HEK293 (cell line): ENCODE measurements at regions not wholly inside any gene's neighbourhood (a gene's known extent, or its start where the extent isn't known, plus 50 kb on each side); places are given as distances from the start of the nearest gene placed in this dataset.

Experiments used
- CTCF ChIA-PET: fragments of 350-600 bp; formaldehyde crosslinking; extraction: SDS; loops from one replicate; lab custom pipeline; 2021; ENCODE audit warnings: antibody characterized with exemption; lab: Yijun Ruan, JAX
- POLR2A ChIA-PET: fragments of 300-600 bp; formaldehyde crosslinking; extraction: SDS; loops from one replicate; lab custom pipeline; 2020; ENCODE audit warnings: antibody characterized with exemption, inconsistent platforms; lab: Yijun Ruan, JAX
- H3K27ac ChIP-seq: fragments of 200-500 bp; sonication (Bioruptor generic); 2 replicates; pipeline ENCODE4 v1.5.1; 2014; ENCODE audit warnings: low read depth, low read length, control low read depth, inconsistent platforms; ENCODE audit errors: extremely low read depth
- H3K36me3 ChIP-seq, 2 experiments: fragments of 200-500 bp in 1 of 2; sonication (Bioruptor generic) in 1 of 2; 1 replicate in 1 of 2; 2 replicates in 1 of 2; pipeline ENCODE4 v1.5.1; 2014 to 2017; ENCODE audit warnings: inconsistent platforms in 2 of 2, low read length in 2 of 2; ENCODE audit not compliant: control insufficient read depth in 2 of 2, insufficient read depth in 1 of 2
- H3K4me1 ChIP-seq: fragments of 200-500 bp; sonication (Bioruptor generic); 2 replicates; pipeline ENCODE4 v1.5.1; 2014; ENCODE audit warnings: mild to moderate bottlenecking, low read length, inconsistent platforms; ENCODE audit not compliant: control insufficient read depth, insufficient read depth
- H3K4me3 ChIP-seq: 2 replicates; pipeline ENCODE4 v1.5.1; 2011; ENCODE audit warnings: low read depth, mild to moderate bottlenecking, control low read depth, low read length, moderate library complexity
- H3K9me3 ChIP-seq: fragments of 200-500 bp; sonication (Bioruptor generic); 2 replicates; pipeline ENCODE4 v1.5.1; 2014; ENCODE audit warnings: low read depth, low read length, inconsistent platforms; ENCODE audit not compliant: control insufficient read depth, insufficient read depth
- BCL11B ChIP-seq: fragments of 450-650 bp; formaldehyde crosslinking; IDR thresholded peaks from 2 replicates; pipeline ENCODE4 v1.5.1; 2016; ENCODE audit warnings: low read depth, missing biosample characterization, missing genetic modification characterization
- FEZF1 ChIP-seq: fragments of 450-650 bp; formaldehyde crosslinking; IDR thresholded peaks from 2 replicates; pipeline ENCODE4 v1.5.1; 2016; ENCODE audit warnings: missing biosample characterization, missing genetic modification characterization
- IKZF3 ChIP-seq: fragments of 450-650 bp; IDR thresholded peaks from 2 replicates; pipeline ENCODE4 v1.5.0; 2018; ENCODE audit warnings: missing biosample characterization, mild to moderate bottlenecking, missing genetic modification characterization, moderate library complexity
- OSR2 ChIP-seq: fragments of 450-650 bp; formaldehyde crosslinking; IDR thresholded peaks from 2 replicates; pipeline ENCODE4 v1.5.1; 2016; ENCODE audit warnings: missing biosample characterization, missing genetic modification characterization
- PRDM6 ChIP-seq: fragments of 450-650 bp; formaldehyde crosslinking; IDR thresholded peaks from 2 replicates; pipeline ENCODE4 v1.5.1; 2017; ENCODE audit warnings: missing biosample characterization, missing genetic modification characterization
- SCRT1 ChIP-seq: fragments of 450-650 bp; formaldehyde crosslinking; IDR thresholded peaks from 2 replicates; pipeline ENCODE4 v1.5.1; 2016; ENCODE audit warnings: missing biosample characterization, missing genetic modification characterization, borderline replicate concordance
- ZBTB20 ChIP-seq: fragments of 450-650 bp; formaldehyde crosslinking; IDR thresholded peaks from 2 replicates; pipeline ENCODE4 v1.5.1; 2016; ENCODE audit warnings: missing biosample characterization, missing genetic modification characterization
- ZBTB26 ChIP-seq: fragments of 450-650 bp; formaldehyde crosslinking; optimal IDR thresholded peaks from 2 replicates; pipeline ENCODE3; 2016; ENCODE audit warnings: missing biosample characterization, mild to moderate bottlenecking, missing genetic modification characterization
- ZEB2 ChIP-seq: fragments of 450-650 bp; formaldehyde crosslinking; IDR thresholded peaks from 2 replicates; pipeline ENCODE4 v1.5.1; 2016; ENCODE audit warnings: missing biosample characterization, missing genetic modification characterization
- ZNF132 ChIP-seq: fragments of 450-650 bp; formaldehyde crosslinking; IDR thresholded peaks from 2 replicates; pipeline ENCODE4 v1.5.1; 2017; ENCODE audit warnings: missing biosample characterization, missing genetic modification characterization, borderline replicate concordance
- ZNF335 ChIP-seq: fragments of 450-650 bp; formaldehyde crosslinking; conservative IDR thresholded peaks from 2 replicates; pipeline ENCODE4 v1.5.1; 2016; ENCODE audit warnings: missing biosample characterization, missing genetic modification characterization
- ZNF449 ChIP-seq: fragments of 450-650 bp; formaldehyde crosslinking; IDR thresholded peaks from 2 replicates; pipeline ENCODE4 v1.5.1; 2017; ENCODE audit warnings: missing biosample characterization, mild to moderate bottlenecking, missing genetic modification characterization, moderate library complexity
- ZNF596 ChIP-seq: fragments of 450-650 bp; IDR thresholded peaks from 2 replicates; pipeline ENCODE4 v1.5.0; 2018; ENCODE audit warnings: missing biosample characterization, mild to moderate bottlenecking, missing genetic modification characterization, moderate library complexity
- ZNF626 ChIP-seq: fragments of 450-650 bp; sonication (Bioruptor Pico); formaldehyde crosslinking; IDR thresholded peaks from 2 replicates; pipeline ENCODE4 v1.5.1; 2018; ENCODE audit warnings: missing biosample characterization, missing genetic modification characterization, inconsistent platforms
- ZNF654 ChIP-seq: fragments of 450-650 bp; formaldehyde crosslinking; IDR thresholded peaks from 2 replicates; pipeline ENCODE4 v1.5.1; 2016; ENCODE audit warnings: low read depth, missing biosample characterization, missing genetic modification characterization
- ZNF664 ChIP-seq: fragments of 450-650 bp; formaldehyde crosslinking; IDR thresholded peaks from 2 replicates; pipeline ENCODE4 v1.5.1; 2016; ENCODE audit warnings: missing biosample characterization, missing genetic modification characterization
- ZSCAN30 ChIP-seq: fragments of 450-650 bp; IDR thresholded peaks from 2 replicates; pipeline ENCODE4 v1.5.1; 2018; ENCODE audit warnings: missing biosample characterization, mild to moderate bottlenecking, missing genetic modification characterization, moderate library complexity
- TF ChIP-seq, protein P1 (sequence below): fragments of 450-650 bp; formaldehyde crosslinking; IDR thresholded peaks from 2 replicates; pipeline ENCODE4 v1.5.1; 2016; ENCODE audit warnings: missing biosample characterization, missing genetic modification characterization
- TF ChIP-seq, protein P2 (sequence below): fragments of 450-650 bp; formaldehyde crosslinking; IDR thresholded peaks from 2 replicates; pipeline ENCODE4 v1.5.1; 2016; ENCODE audit warnings: missing biosample characterization, missing genetic modification characterization
- TF ChIP-seq, protein P3 (sequence below): fragments of 450-650 bp; formaldehyde crosslinking; IDR thresholded peaks from 2 replicates; pipeline ENCODE4 v1.5.1; 2017; ENCODE audit warnings: missing biosample characterization, missing genetic modification characterization
- TF ChIP-seq, protein P4 (sequence below): fragments of 450-650 bp; formaldehyde crosslinking; IDR thresholded peaks from 2 replicates; pipeline ENCODE4 v1.5.1; 2017; ENCODE audit warnings: missing biosample characterization, missing genetic modification characterization
- TF ChIP-seq, protein P5 (sequence below): fragments of 450-650 bp; formaldehyde crosslinking; IDR thresholded peaks from 2 replicates; pipeline ENCODE4 v1.5.1; 2017; ENCODE audit warnings: missing biosample characterization, missing genetic modification characterization
- TF ChIP-seq, protein P6 (sequence below): fragments of 450-650 bp; formaldehyde crosslinking; IDR thresholded peaks from 2 replicates; pipeline ENCODE4 v1.5.1; 2016; ENCODE audit warnings: missing biosample characterization, missing genetic modification characterization

DNA sequence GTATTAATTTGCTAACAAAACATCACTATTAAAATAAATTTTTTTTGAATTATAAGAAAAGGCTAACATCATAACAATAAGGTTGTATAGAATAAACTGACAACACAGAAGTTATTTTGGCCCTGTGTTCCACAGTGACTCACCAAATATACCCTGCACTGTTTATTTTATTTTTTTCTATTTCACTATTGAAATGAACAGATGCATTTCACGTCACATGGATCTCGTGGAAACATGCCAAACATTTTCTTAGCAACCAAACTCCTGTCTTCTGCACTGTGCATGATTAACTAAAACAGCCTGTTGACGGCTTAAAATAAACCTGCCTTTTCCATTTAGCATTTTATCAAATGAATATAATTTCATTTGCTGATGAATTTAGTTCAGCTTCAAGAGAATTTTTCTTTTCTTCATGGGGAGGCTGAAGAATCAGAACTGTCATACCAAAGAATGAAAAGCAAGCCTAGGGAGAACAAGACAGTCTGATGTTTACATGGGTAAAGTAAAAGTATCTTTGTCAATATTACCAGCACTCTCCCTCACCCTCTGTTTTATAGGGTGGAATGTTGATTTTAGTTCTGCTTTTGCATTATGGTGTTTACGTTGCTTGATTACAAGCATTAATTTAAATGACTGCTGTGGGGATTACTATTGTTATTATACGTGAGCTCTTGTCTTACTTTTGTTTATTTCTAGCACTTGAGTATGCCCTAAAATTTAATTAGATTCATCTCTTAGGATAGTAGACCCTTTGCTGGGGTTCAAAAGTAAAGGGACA lies 115.3 kb downstream of the LCA5 start:
- Histone ChIP-seq H3K9me3 (no peaks in the 10 kb centered on the region), H3K27ac (no peak overlapping the region), H3K4me1 (peaks cover 13% of the 10 kb centered on the region), H3K36me3 (no peaks in the 10 kb centered on the region), H3K4me3 (no peak overlapping the region)
- CTCF ChIA-PET = interaction anchor here (1.1 to 1.2 kb wide), 2 partner anchors 9 to 18 kb away, joined by 3 read pairs; no protein-coding TSS in a partner anchor
- POLR2A ChIA-PET = no interaction called here
- TF ChIP-seq ZEB2 (tag by site-specific recombination) (0 out of 2 replicates have a peak, but pooled peaks have one; percentile 53), PRDM6 (tag by site-specific recombination) (peak; percentile 92), ZNF654 (tag by site-specific recombination) (no peak), IKZF3 (peak; percentile 84), BCL11B (tag by site-specific recombination) (peak; percentile 55; the same call in 1 of the 2 replicates), ZBTB26 (no peak), ZBTB20 (tag by site-specific recombination) (no peak), ZSCAN30 (tag by site-specific recombination) (peak; percentile 24; the same call in 1 of the 2 replicates), ZNF132 (tag by site-specific recombination) (no peak), SCRT1 (tag by site-specific recombination) (peak; percentile 79), OSR2 (tag by site-specific recombination) (peak; percentile 96), ZNF664 (tag by site-specific recombination) (no peak), ZNF335 (tag by site-specific recombination) (0 out of 2 replicates have a peak, but pooled peaks have one; percentile 16), ZNF626 (tag by site-specific recombination) (no peak), FEZF1 (peak; percentile 82), ZNF596 (tag by site-specific recombination) (0 out of 2 replicates have a peak, but pooled peaks have one; percentile 58), ZNF449 (tag by site-specific recombination) (0 out of 2 replicates have a peak, but pooled peaks have one; percentile 26)
- TF ChIP-seq, protein P1, sequence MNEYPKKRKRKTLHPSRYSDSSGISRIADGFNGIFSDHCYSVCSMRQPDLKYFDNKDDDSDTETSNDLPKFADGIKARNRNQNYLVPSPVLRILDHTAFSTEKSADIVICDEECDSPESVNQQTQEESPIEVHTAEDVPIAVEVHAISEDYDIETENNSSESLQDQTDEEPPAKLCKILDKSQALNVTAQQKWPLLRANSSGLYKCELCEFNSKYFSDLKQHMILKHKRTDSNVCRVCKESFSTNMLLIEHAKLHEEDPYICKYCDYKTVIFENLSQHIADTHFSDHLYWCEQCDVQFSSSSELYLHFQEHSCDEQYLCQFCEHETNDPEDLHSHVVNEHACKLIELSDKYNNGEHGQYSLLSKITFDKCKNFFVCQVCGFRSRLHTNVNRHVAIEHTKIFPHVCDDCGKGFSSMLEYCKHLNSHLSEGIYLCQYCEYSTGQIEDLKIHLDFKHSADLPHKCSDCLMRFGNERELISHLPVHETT (tag by site-specific recombination) = peak; percentile 75; the same call in 1 of the 2 replicates
- TF ChIP-seq, protein P2, sequence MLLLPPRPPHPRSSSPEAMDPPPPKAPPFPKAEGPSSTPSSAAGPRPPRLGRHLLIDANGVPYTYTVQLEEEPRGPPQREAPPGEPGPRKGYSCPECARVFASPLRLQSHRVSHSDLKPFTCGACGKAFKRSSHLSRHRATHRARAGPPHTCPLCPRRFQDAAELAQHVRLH (tag by site-specific recombination) = peak; percentile 58; the same call in 1 of the 2 replicates
- TF ChIP-seq, protein P3, sequence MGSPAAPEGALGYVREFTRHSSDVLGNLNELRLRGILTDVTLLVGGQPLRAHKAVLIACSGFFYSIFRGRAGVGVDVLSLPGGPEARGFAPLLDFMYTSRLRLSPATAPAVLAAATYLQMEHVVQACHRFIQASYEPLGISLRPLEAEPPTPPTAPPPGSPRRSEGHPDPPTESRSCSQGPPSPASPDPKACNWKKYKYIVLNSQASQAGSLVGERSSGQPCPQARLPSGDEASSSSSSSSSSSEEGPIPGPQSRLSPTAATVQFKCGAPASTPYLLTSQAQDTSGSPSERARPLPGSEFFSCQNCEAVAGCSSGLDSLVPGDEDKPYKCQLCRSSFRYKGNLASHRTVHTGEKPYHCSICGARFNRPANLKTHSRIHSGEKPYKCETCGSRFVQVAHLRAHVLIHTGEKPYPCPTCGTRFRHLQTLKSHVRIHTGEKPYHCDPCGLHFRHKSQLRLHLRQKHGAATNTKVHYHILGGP (tag by site-specific recombination) = peak; percentile 88
- TF ChIP-seq, protein P4, sequence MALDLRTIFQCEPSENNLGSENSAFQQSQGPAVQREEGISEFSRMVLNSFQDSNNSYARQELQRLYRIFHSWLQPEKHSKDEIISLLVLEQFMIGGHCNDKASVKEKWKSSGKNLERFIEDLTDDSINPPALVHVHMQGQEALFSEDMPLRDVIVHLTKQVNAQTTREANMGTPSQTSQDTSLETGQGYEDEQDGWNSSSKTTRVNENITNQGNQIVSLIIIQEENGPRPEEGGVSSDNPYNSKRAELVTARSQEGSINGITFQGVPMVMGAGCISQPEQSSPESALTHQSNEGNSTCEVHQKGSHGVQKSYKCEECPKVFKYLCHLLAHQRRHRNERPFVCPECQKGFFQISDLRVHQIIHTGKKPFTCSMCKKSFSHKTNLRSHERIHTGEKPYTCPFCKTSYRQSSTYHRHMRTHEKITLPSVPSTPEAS (tag by site-specific recombination) = peak; percentile 44; the same call in 1 of the 2 replicates
- TF ChIP-seq, protein P5, sequence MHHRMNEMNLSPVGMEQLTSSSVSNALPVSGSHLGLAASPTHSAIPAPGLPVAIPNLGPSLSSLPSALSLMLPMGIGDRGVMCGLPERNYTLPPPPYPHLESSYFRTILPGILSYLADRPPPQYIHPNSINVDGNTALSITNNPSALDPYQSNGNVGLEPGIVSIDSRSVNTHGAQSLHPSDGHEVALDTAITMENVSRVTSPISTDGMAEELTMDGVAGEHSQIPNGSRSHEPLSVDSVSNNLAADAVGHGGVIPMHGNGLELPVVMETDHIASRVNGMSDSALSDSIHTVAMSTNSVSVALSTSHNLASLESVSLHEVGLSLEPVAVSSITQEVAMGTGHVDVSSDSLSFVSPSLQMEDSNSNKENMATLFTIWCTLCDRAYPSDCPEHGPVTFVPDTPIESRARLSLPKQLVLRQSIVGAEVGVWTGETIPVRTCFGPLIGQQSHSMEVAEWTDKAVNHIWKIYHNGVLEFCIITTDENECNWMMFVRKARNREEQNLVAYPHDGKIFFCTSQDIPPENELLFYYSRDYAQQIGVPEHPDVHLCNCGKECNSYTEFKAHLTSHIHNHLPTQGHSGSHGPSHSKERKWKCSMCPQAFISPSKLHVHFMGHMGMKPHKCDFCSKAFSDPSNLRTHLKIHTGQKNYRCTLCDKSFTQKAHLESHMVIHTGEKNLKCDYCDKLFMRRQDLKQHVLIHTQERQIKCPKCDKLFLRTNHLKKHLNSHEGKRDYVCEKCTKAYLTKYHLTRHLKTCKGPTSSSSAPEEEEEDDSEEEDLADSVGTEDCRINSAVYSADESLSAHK (tag by site-specific recombination) = peak; percentile 82
- TF ChIP-seq, protein P6, sequence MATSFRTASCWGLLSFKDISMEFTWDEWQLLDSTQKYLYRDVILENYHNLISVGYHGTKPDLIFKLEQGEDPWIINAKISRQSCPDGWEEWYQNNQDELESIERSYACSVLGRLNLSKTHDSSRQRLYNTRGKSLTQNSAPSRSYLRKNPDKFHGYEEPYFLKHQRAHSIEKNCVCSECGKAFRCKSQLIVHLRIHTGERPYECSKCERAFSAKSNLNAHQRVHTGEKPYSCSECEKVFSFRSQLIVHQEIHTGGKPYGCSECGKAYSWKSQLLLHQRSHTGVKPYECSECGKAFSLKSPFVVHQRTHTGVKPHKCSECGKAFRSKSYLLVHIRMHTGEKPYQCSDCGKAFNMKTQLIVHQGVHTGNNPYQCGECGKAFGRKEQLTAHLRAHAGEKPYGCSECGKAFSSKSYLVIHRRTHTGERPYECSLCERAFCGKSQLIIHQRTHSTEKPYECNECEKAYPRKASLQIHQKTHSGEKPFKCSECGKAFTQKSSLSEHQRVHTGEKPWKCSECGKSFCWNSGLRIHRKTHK (tag by site-specific recombination) = no peak
